ENCODE measurements at regions not wholly inside any gene's neighbourhood (a gene's known extent, or its start where the extent isn't known, plus 50 kb on each side); places are given as distances from the start of the nearest gene placed in this dataset.

- Histone ChIP-seq H3K9ac (ENCODE audit: low read depth in 1 of 2, low read length in 2 of 2) (no peak overlapping the region), H3K27ac (ENCODE audit: low read depth in 2 of 2, low read length in 2 of 2) (no peak overlapping the region), H3K36me3 (ENCODE audit: control insufficient read depth in 2 of 2, insufficient read depth in 2 of 2, low read length in 2 of 2) (no peaks in the 10 kb centered on the region), H3K4me1 (ENCODE audit: control insufficient read depth in 2 of 2, insufficient read depth in 2 of 2, low read length in 2 of 2) (no peaks in the 10 kb centered on the region), H3K4me3 (ENCODE audit: low read length in 2 of 2) (no peak overlapping the region), H3K27me3 (ENCODE audit: control insufficient read depth in 2 of 2, insufficient read depth in 2 of 2, low read length in 2 of 2) (no peaks in the 10 kb centered on the region), H3K9me3 (ENCODE audit: control insufficient read depth in 2 of 2, low read length in 2 of 2) (no peaks in the 10 kb centered on the region)
These were observed 761.5 kb upstream of the POM121L12 start for GRCh38 chr7:52273685-52274610.

- H3K9ac ChIP-seq (ENCODE audit: low read depth in 1 of 2, low read length in 2 of 2), result no peak overlapping the region
- H3K4me3 ChIP-seq (ENCODE audit: low read length in 2 of 2), result no peak overlapping the region
- no peaks in the 10 kb centered on the region for H3K36me3 ChIP-seq (ENCODE audit: control insufficient read depth in 2 of 2, insufficient read depth in 2 of 2, low read length in 2 of 2)
- H3K4me1 ChIP-seq (ENCODE audit: control insufficient read depth in 2 of 2, insufficient read depth in 2 of 2, low read length in 2 of 2), result no peaks in the 10 kb centered on the region
- no peak overlapping the region for H3K27ac ChIP-seq (ENCODE audit: low read depth in 2 of 2, low read length in 2 of 2)
- H3K9me3 ChIP-seq (ENCODE audit: control insufficient read depth in 2 of 2, low read length in 2 of 2), result no peaks in the 10 kb centered on the region
- H3K27me3 ChIP-seq (ENCODE audit: control insufficient read depth in 2 of 2, insufficient read depth in 2 of 2, low read length in 2 of 2), result no peaks in the 10 kb centered on the region
These were observed 763.7 kb upstream of the POM121L12 start for GRCh38 chr7:52271703-52272102.

GRCh38 chr7:52270301-52270700 lies 765.1 kb upstream of the POM121L12 start:
- no peaks in the 10 kb centered on the region for H3K36me3 ChIP-seq (ENCODE audit: control insufficient read depth in 2 of 2, insufficient read depth in 2 of 2, low read length in 2 of 2)
- H3K27ac ChIP-seq (ENCODE audit: low read depth in 2 of 2, low read length in 2 of 2), result no peak overlapping the region
- no peaks in the 10 kb centered on the region for H3K9me3 ChIP-seq (ENCODE audit: control insufficient read depth in 2 of 2, low read length in 2 of 2)
- no peaks in the 10 kb centered on the region for H3K27me3 ChIP-seq (ENCODE audit: control insufficient read depth in 2 of 2, insufficient read depth in 2 of 2, low read length in 2 of 2)
- no peak overlapping the region for H3K4me3 ChIP-seq (ENCODE audit: low read length in 2 of 2)
- H3K9ac ChIP-seq (ENCODE audit: low read depth in 1 of 2, low read length in 2 of 2), result no peak overlapping the region
- no peaks in the 10 kb centered on the region for H3K4me1 ChIP-seq (ENCODE audit: control insufficient read depth in 2 of 2, insufficient read depth in 2 of 2, low read length in 2 of 2)

- Histone ChIP-seq H3K27me3 (ENCODE audit: control insufficient read depth in 2 of 2, insufficient read depth in 2 of 2, low read length in 2 of 2) (no peaks in the 10 kb centered on the region), H3K9ac (ENCODE audit: low read depth in 1 of 2, low read length in 2 of 2) (no peak overlapping the region), H3K36me3 (ENCODE audit: control insufficient read depth in 2 of 2, insufficient read depth in 2 of 2, low read length in 2 of 2) (no peaks in the 10 kb centered on the region), H3K4me3 (ENCODE audit: low read length in 2 of 2) (no peak overlapping the region), H3K27ac (ENCODE audit: low read depth in 2 of 2, low read length in 2 of 2) (no peak overlapping the region), H3K4me1 (ENCODE audit: control insufficient read depth in 2 of 2, insufficient read depth in 2 of 2, low read length in 2 of 2) (no peaks in the 10 kb centered on the region), H3K9me3 (ENCODE audit: control insufficient read depth in 2 of 2, low read length in 2 of 2) (no peaks in the 10 kb centered on the region)
These were observed 765.8 kb upstream of the POM121L12 start for GRCh38 chr7:52269669-52270068.

GRCh38 chr7:52261057-52261456 lies 774.4 kb upstream of the POM121L12 start:
- no peak overlapping the region for H3K27ac ChIP-seq (ENCODE audit: low read depth in 2 of 2, low read length in 2 of 2)
- no peak overlapping the region for H3K9ac ChIP-seq (ENCODE audit: low read depth in 1 of 2, low read length in 2 of 2)
- H3K36me3 ChIP-seq (ENCODE audit: control insufficient read depth in 2 of 2, insufficient read depth in 2 of 2, low read length in 2 of 2), result no peaks in the 10 kb centered on the region
- no peaks in the 10 kb centered on the region for H3K27me3 ChIP-seq (ENCODE audit: control insufficient read depth in 2 of 2, insufficient read depth in 2 of 2, low read length in 2 of 2)
- H3K4me3 ChIP-seq (ENCODE audit: low read length in 2 of 2), result no peak overlapping the region
- no peaks in the 10 kb centered on the region for H3K4me1 ChIP-seq (ENCODE audit: control insufficient read depth in 2 of 2, insufficient read depth in 2 of 2, low read length in 2 of 2)
- H3K9me3 ChIP-seq (ENCODE audit: control insufficient read depth in 2 of 2, low read length in 2 of 2), result no peaks in the 10 kb centered on the region

GRCh38 chr7:52260046-52260665 lies 775.3 kb upstream of the POM121L12 start:
- no peak overlapping the region for H3K27ac ChIP-seq (ENCODE audit: low read depth in 2 of 2, low read length in 2 of 2)
- no peak overlapping the region for H3K9ac ChIP-seq (ENCODE audit: low read depth in 1 of 2, low read length in 2 of 2)
- no peaks in the 10 kb centered on the region for H3K27me3 ChIP-seq (ENCODE audit: control insufficient read depth in 2 of 2, insufficient read depth in 2 of 2, low read length in 2 of 2)
- no peaks in the 10 kb centered on the region for H3K4me1 ChIP-seq (ENCODE audit: control insufficient read depth in 2 of 2, insufficient read depth in 2 of 2, low read length in 2 of 2)
- H3K36me3 ChIP-seq (ENCODE audit: control insufficient read depth in 2 of 2, insufficient read depth in 2 of 2, low read length in 2 of 2), result no peaks in the 10 kb centered on the region
- H3K9me3 ChIP-seq (ENCODE audit: control insufficient read depth in 2 of 2, low read length in 2 of 2), result no peaks in the 10 kb centered on the region
- H3K4me3 ChIP-seq (ENCODE audit: low read length in 2 of 2), result no peak overlapping the region

GRCh38 chr7:52257890-52258289 lies 777.5 kb upstream of the POM121L12 start:
- H3K4me3 ChIP-seq (ENCODE audit: low read length in 2 of 2), result no peak overlapping the region
- no peaks in the 10 kb centered on the region for H3K4me1 ChIP-seq (ENCODE audit: control insufficient read depth in 2 of 2, insufficient read depth in 2 of 2, low read length in 2 of 2)
- no peak overlapping the region for H3K27ac ChIP-seq (ENCODE audit: low read depth in 2 of 2, low read length in 2 of 2)
- no peak overlapping the region for H3K9ac ChIP-seq (ENCODE audit: low read depth in 1 of 2, low read length in 2 of 2)
- no peaks in the 10 kb centered on the region for H3K9me3 ChIP-seq (ENCODE audit: control insufficient read depth in 2 of 2, low read length in 2 of 2)
- no peaks in the 10 kb centered on the region for H3K27me3 ChIP-seq (ENCODE audit: control insufficient read depth in 2 of 2, insufficient read depth in 2 of 2, low read length in 2 of 2)
- H3K36me3 ChIP-seq (ENCODE audit: control insufficient read depth in 2 of 2, insufficient read depth in 2 of 2, low read length in 2 of 2), result no peaks in the 10 kb centered on the region

- no peaks in the 10 kb centered on the region for H3K36me3 ChIP-seq (ENCODE audit: control insufficient read depth in 2 of 2, insufficient read depth in 2 of 2, low read length in 2 of 2)
- H3K9me3 ChIP-seq (ENCODE audit: control insufficient read depth in 2 of 2, low read length in 2 of 2), result no peaks in the 10 kb centered on the region
These were observed 780.9 kb upstream of the POM121L12 start for GRCh38 chr7:52254396-52255010.

GRCh38 chr7:52253953-52254352 lies 781.5 kb upstream of the POM121L12 start:
- no peaks in the 10 kb centered on the region for H3K27me3 ChIP-seq (ENCODE audit: control insufficient read depth in 2 of 2, insufficient read depth in 2 of 2, low read length in 2 of 2)
- H3K4me3 ChIP-seq (ENCODE audit: low read length in 2 of 2), result no peak overlapping the region
- H3K9ac ChIP-seq (ENCODE audit: low read depth in 1 of 2, low read length in 2 of 2), result no peak overlapping the region
- no peak overlapping the region for H3K27ac ChIP-seq (ENCODE audit: low read depth in 2 of 2, low read length in 2 of 2)
- no peaks in the 10 kb centered on the region for H3K9me3 ChIP-seq (ENCODE audit: control insufficient read depth in 2 of 2, low read length in 2 of 2)
- no peaks in the 10 kb centered on the region for H3K36me3 ChIP-seq (ENCODE audit: control insufficient read depth in 2 of 2, insufficient read depth in 2 of 2, low read length in 2 of 2)
- H3K4me1 ChIP-seq (ENCODE audit: control insufficient read depth in 2 of 2, insufficient read depth in 2 of 2, low read length in 2 of 2), result no peaks in the 10 kb centered on the region

More at GRCh38 chr7:52254396-52255010, 780.9 kb upstream of the POM121L12 start:
- no peak overlapping the region for H3K9ac ChIP-seq (ENCODE audit: low read depth in 1 of 2, low read length in 2 of 2)
- no peak overlapping the region for H3K4me3 ChIP-seq (ENCODE audit: low read length in 2 of 2)
- no peaks in the 10 kb centered on the region for H3K27me3 ChIP-seq (ENCODE audit: control insufficient read depth in 2 of 2, insufficient read depth in 2 of 2, low read length in 2 of 2)
- no peak overlapping the region for H3K27ac ChIP-seq (ENCODE audit: low read depth in 2 of 2, low read length in 2 of 2)
- no peaks in the 10 kb centered on the region for H3K4me1 ChIP-seq (ENCODE audit: control insufficient read depth in 2 of 2, insufficient read depth in 2 of 2, low read length in 2 of 2)

- Histone ChIP-seq H3K36me3 (ENCODE audit: control insufficient read depth in 2 of 2, insufficient read depth in 2 of 2, low read length in 2 of 2) (no peaks in the 10 kb centered on the region), H3K27ac (ENCODE audit: low read depth in 2 of 2, low read length in 2 of 2) (no peak overlapping the region), H3K9me3 (ENCODE audit: control insufficient read depth in 2 of 2, low read length in 2 of 2) (no peaks in the 10 kb centered on the region), H3K9ac (ENCODE audit: low read depth in 1 of 2, low read length in 2 of 2) (no peak overlapping the region), H3K27me3 (ENCODE audit: control insufficient read depth in 2 of 2, insufficient read depth in 2 of 2, low read length in 2 of 2) (no peaks in the 10 kb centered on the region), H3K4me1 (ENCODE audit: control insufficient read depth in 2 of 2, insufficient read depth in 2 of 2, low read length in 2 of 2) (no peaks in the 10 kb centered on the region), H3K4me3 (ENCODE audit: low read length in 2 of 2) (no peak overlapping the region)
These were observed 785.7 kb upstream of the POM121L12 start for GRCh38 chr7:52249741-52250140.
